ENCODE measurements at regions not wholly inside any gene's neighbourhood (a gene's known extent, or its start where the extent isn't known, plus 50 kb on each side); places are given as distances from the start of the nearest gene placed in this dataset.

DNA sequence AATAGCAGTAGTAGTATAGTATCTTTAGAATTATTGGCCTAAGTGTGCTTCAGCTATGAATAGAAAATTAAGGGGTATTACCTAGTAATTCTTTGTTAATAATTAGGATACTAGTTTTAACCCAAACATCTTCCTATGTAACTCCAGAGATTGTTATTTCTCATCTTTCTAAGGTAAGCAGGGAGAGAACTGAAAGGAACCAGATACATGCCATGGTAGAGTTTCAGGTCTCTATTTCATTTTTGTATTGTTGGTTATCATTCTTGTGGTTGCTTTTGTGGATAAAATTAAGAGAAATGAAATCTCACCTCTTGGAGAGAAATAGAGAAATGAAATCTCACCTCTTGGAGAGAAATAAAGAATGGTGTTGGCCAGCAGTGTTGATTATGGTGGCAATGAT, 597.1 kb upstream of the CT83 start:
- DNase-seq (no peak), ATAC-seq (ENCODE audit: insufficient read depth, low FRiP score) (no peak)
- Histone ChIP-seq H3K27ac (ENCODE audit: low read depth in 1 of 2, low read length in 1 of 2) (no peak overlapping the region), H3K4me1 (ENCODE audit: control insufficient read depth in 5 of 5, insufficient read depth in 5 of 5, low read length in 5 of 5) (no peaks in the 10 kb centered on the region), H3K27me3 (ENCODE audit: control insufficient read depth in 3 of 3, insufficient read depth in 3 of 3, low read length in 2 of 3) (no peaks in the 10 kb centered on the region), H3K9me3 (ENCODE audit: control insufficient read depth in 4 of 4, insufficient read depth in 3 of 4, low read length in 3 of 4) (peaks cover 0 to 2% (median 0%) of the 10 kb centered on the region in 4 donors), H3K36me3 (ENCODE audit: control insufficient read depth in 4 of 4, insufficient read depth in 4 of 4, low read length in 4 of 4) (no peaks in the 10 kb centered on the region), H3K4me3 (no peak overlapping the region), H3K9ac (ENCODE audit: insufficient read depth in 1 of 2, low read length in 2 of 2) (no peak overlapping the region)
- TF ChIP-seq, protein P1, sequence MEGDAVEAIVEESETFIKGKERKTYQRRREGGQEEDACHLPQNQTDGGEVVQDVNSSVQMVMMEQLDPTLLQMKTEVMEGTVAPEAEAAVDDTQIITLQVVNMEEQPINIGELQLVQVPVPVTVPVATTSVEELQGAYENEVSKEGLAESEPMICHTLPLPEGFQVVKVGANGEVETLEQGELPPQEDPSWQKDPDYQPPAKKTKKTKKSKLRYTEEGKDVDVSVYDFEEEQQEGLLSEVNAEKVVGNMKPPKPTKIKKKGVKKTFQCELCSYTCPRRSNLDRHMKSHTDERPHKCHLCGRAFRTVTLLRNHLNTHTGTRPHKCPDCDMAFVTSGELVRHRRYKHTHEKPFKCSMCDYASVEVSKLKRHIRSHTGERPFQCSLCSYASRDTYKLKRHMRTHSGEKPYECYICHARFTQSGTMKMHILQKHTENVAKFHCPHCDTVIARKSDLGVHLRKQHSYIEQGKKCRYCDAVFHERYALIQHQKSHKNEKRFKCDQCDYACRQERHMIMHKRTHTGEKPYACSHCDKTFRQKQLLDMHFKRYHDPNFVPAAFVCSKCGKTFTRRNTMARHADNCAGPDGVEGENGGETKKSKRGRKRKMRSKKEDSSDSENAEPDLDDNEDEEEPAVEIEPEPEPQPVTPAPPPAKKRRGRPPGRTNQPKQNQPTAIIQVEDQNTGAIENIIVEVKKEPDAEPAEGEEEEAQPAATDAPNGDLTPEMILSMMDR (IDR thresholded peaks at IDR 0.05; ENCODE audit: control extremely low read depth, extremely low read depth): no peak

DNA sequence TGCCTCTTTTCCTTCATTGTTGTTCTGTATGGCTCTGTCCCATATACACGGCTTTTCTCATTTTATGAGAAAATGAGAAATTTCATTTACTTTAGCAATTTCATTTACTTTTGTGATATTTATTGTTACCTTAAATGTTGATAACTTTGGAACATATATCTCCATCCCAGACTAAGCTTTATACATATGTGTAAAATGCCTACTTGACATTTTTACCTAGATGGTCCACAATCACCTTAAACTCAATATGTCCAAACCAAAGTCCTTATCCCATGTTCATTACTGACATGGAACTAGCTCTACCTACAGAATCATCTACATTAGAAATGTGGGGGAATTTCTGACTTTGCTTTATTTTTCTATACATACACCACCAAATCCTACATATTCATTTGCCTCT, 590.5 kb upstream of the CT83 start:
- TF ChIP-seq, protein P1 (IDR thresholded peaks at IDR 0.05; ENCODE audit: control extremely low read depth, extremely low read depth): no peak
- no peak for ATAC-seq (ENCODE audit: insufficient read depth, low FRiP score)
- Histone ChIP-seq H3K27ac (ENCODE audit: low read depth in 1 of 2, low read length in 1 of 2) (no peak overlapping the region), H3K4me3 (no peak overlapping the region), H3K4me1 (ENCODE audit: control insufficient read depth in 5 of 5, insufficient read depth in 5 of 5, low read length in 5 of 5) (no peaks in the 10 kb centered on the region), H3K36me3 (ENCODE audit: control insufficient read depth in 4 of 4, insufficient read depth in 4 of 4, low read length in 4 of 4) (no peaks in the 10 kb centered on the region), H3K9ac (ENCODE audit: insufficient read depth in 1 of 2, low read length in 2 of 2) (no peak overlapping the region), H3K9me3 (ENCODE audit: control insufficient read depth in 4 of 4, insufficient read depth in 3 of 4, low read length in 3 of 4) (no peaks in the 10 kb centered on the region), H3K27me3 (ENCODE audit: control insufficient read depth in 3 of 3, insufficient read depth in 3 of 3, low read length in 2 of 3) (no peaks in the 10 kb centered on the region)
- no peak for DNase-seq
- 6 to 86% methylated on average over 1 of the region's 1 CpG for WGBS, 2 donors

DNA sequence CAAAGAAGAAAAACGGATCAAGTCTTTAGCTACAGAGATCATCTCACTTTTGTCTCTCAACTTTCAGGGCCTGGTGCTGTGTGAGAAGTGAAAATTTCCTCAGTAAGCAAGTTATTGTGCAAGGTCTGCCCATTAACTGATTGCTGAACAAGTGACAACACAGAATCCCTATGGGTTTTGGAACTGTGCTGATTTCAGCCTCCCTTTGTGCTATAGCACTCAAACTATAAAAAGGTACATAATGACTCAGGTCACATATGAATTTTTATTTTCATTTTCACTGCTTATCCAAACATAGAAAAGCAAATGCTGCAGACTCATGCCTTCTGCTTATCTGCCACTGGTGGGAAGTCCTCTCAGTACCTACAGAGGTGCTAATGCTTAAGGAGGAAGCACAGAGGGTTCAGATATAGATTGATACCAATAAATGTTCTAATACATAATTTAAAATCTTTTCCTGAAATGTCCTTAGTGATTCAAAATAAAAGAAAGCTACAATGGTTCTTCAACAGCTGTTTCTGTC, 576.2 kb upstream of the CT83 start:
- TF ChIP-seq, protein P1 (IDR thresholded peaks at IDR 0.05; ENCODE audit: control extremely low read depth, extremely low read depth): no peak
- Histone ChIP-seq H3K36me3 (ENCODE audit: control insufficient read depth in 4 of 4, insufficient read depth in 4 of 4, low read length in 4 of 4) (no peaks in the 10 kb centered on the region), H3K27me3 (ENCODE audit: control insufficient read depth in 3 of 3, insufficient read depth in 3 of 3, low read length in 2 of 3) (no peaks in the 10 kb centered on the region), H3K9me3 (ENCODE audit: control insufficient read depth in 4 of 4, insufficient read depth in 3 of 4, low read length in 3 of 4) (no peaks in the 10 kb centered on the region), H3K27ac (ENCODE audit: low read depth in 1 of 2, low read length in 1 of 2) (no peak overlapping the region), H3K4me1 (ENCODE audit: control insufficient read depth in 5 of 5, insufficient read depth in 5 of 5, low read length in 5 of 5) (no peaks in the 10 kb centered on the region), H3K4me3 (no peak overlapping the region), H3K9ac (ENCODE audit: insufficient read depth in 1 of 2, low read length in 2 of 2) (no peak overlapping the region)
- 24 to 54% methylated on average over 1 of the region's 1 CpG for WGBS, 2 donors
- ATAC-seq (ENCODE audit: insufficient read depth, low FRiP score) (no peak), DNase-seq (no peak)

DNA sequence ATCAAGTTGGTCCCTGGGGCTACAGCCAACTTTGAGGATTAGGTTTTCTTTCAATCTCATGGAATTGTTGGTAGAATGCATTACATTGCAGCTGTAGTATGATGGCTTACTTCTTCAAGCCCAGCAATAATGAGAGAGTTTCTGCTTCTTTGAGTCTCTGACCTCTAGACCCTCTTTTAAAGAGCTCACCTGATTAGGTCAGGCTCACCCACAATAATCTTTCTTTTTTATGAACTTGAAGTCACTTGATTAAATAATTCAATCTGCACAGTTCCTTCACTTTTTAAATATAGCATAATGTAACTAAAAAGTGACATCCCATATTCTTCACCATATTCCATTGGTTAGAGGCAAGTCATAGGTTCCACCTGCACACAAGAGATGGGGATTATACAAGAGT, 547.5 kb upstream of the CT83 start:
- TF ChIP-seq, protein P1 (IDR thresholded peaks at IDR 0.05; ENCODE audit: control extremely low read depth, extremely low read depth): no peak
- Histone ChIP-seq H3K36me3 (ENCODE audit: control insufficient read depth in 4 of 4, insufficient read depth in 4 of 4, low read length in 4 of 4) (no peaks in the 10 kb centered on the region), H3K4me3 (no peak overlapping the region), H3K9me3 (ENCODE audit: control insufficient read depth in 4 of 4, insufficient read depth in 3 of 4, low read length in 3 of 4) (peaks cover 0 to 2% (median 0%) of the 10 kb centered on the region in 4 donors), H3K27me3 (ENCODE audit: control insufficient read depth in 3 of 3, insufficient read depth in 3 of 3, low read length in 2 of 3) (no peaks in the 10 kb centered on the region), H3K27ac (ENCODE audit: low read depth in 1 of 2, low read length in 1 of 2) (no peak overlapping the region), H3K4me1 (ENCODE audit: control insufficient read depth in 5 of 5, insufficient read depth in 5 of 5, low read length in 5 of 5) (no peaks in the 10 kb centered on the region), H3K9ac (ENCODE audit: insufficient read depth in 1 of 2, low read length in 2 of 2) (no peak overlapping the region)
- no peak for ATAC-seq (ENCODE audit: insufficient read depth, low FRiP score)
- DNase-seq: no peak
